Keratinocyte (primary cell): ENCODE measurements at regions not wholly inside any gene's neighbourhood (a gene's known extent, or its start where the extent isn't known, plus 50 kb on each side); places are given as distances from the start of the nearest gene placed in this dataset.

Source experiments
- DNase-seq: peaks from one replicate; pipeline ENCODE4 v3.0.0-alpha.2; 2011; ENCODE audit warnings: low read depth, missing footprints, low spot score
- FAIRE-seq: peaks from 2 replicates; lab custom pipeline; 2011; peaks lifted over from hg19 to GRCh38; lab: Jason Lieb, UNC
- H2AFZ ChIP-seq: 2 replicates; pipeline ENCODE4 v1.6.0; 2012; ENCODE audit warnings: low read length, control low read depth, inconsistent platforms; ENCODE audit not compliant: control insufficient read depth
- H3K27ac ChIP-seq: 2 replicates; pipeline ENCODE4 v1.5.1; 2011; ENCODE audit warnings: low read length; ENCODE audit not compliant: control insufficient read depth, insufficient read depth
- H3K27me3 ChIP-seq: 3 replicates; pipeline ENCODE4 v1.6.0; 2011; ENCODE audit warnings: low read length; ENCODE audit not compliant: control insufficient read depth, insufficient read depth; ENCODE audit errors: extremely low read depth
- H3K36me3 ChIP-seq, 2 experiments: 2 replicates in 1 of 2; 3 replicates in 1 of 2; pipeline ENCODE4 v1.5.1; 2011; ENCODE audit warnings: low read length in 2 of 2, mild to moderate bottlenecking in 1 of 2; ENCODE audit not compliant: control insufficient read depth in 2 of 2, insufficient read depth in 2 of 2; ENCODE audit errors: extremely low read depth in 1 of 2
- H3K4me1 ChIP-seq: 3 replicates; pipeline ENCODE4 v1.5.1; 2011; ENCODE audit warnings: low read length; ENCODE audit not compliant: control insufficient read depth, insufficient read depth; ENCODE audit errors: extremely low read depth
- H3K4me2 ChIP-seq: 3 replicates; pipeline ENCODE4 v1.6.0; 2011; ENCODE audit warnings: low read depth, low read length; ENCODE audit not compliant: control insufficient read depth, insufficient read depth; ENCODE audit errors: extremely low read depth
- H3K4me3 ChIP-seq, 3 experiments: fragments of 200-600 bp in 1 of 3; sonication (generic) in 1 of 3; 2 replicates in 2 of 3; 3 replicates in 1 of 3; pipeline ENCODE4 v1.5.1; 2011 to 2016; ENCODE audit warnings: low read length in 3 of 3, mild to moderate bottlenecking in 3 of 3, control low read depth in 2 of 3, inconsistent platforms in 1 of 3, low read depth in 1 of 3, mixed read lengths in 1 of 3, mixed run types in 1 of 3, moderate library complexity in 1 of 3; ENCODE audit not compliant: control insufficient read depth in 2 of 3, insufficient read depth in 2 of 3; ENCODE audit errors: extremely low read depth in 1 of 3
- H3K79me2 ChIP-seq: 2 replicates; pipeline ENCODE4 v1.6.0; 2012; ENCODE audit warnings: low read length; ENCODE audit not compliant: control insufficient read depth, insufficient read depth
- H3K9ac ChIP-seq: 3 replicates; pipeline ENCODE4 v1.6.0; 2011; ENCODE audit warnings: low read length; ENCODE audit not compliant: control insufficient read depth, insufficient read depth; ENCODE audit errors: extremely low read depth
- H3K9me1 ChIP-seq: 3 replicates; pipeline ENCODE4 v1.6.0; 2011; ENCODE audit warnings: low read length; ENCODE audit not compliant: control insufficient read depth, insufficient read depth; ENCODE audit errors: extremely low read depth
- H3K9me3 ChIP-seq: 2 replicates; pipeline ENCODE4 v1.5.1; 2012; ENCODE audit warnings: low read depth, low read length; ENCODE audit not compliant: control insufficient read depth
- H4K20me1 ChIP-seq: 3 replicates; pipeline ENCODE4 v1.6.0; 2011; ENCODE audit warnings: low read length; ENCODE audit not compliant: control insufficient read depth, insufficient read depth; ENCODE audit errors: extremely low read depth
- EZH2 ChIP-seq: IDR thresholded peaks from one replicate; pipeline ENCODE4 v1.6.1; 2012; ENCODE audit warnings: inconsistent platforms, mild to moderate bottlenecking, low read length, moderate library complexity
- dilution Hi-C: fragments of 300-500 bp; cut with MboI; formaldehyde crosslinking; loops from one replicate; pipeline ENCODE4 v1.7.0; 2020; ENCODE audit warnings: low sequenced_read_pairs; ENCODE audit not compliant: extremely low pct_ligation_motif_present
- TF ChIP-seq, protein P1 (sequence below), 3 experiments: IDR thresholded peaks in 1 of 3; conservative IDR thresholded peaks in 1 of 3; optimal IDR thresholded peaks in 1 of 3; 2 replicates in 2 of 3; 3 replicates in 1 of 3; pipeline versions ENCODE3 to v1.5.1; 2011; ENCODE audit warnings: low read length in 3 of 3, mild to moderate bottlenecking in 3 of 3, moderate library complexity in 2 of 3, control low read depth in 1 of 3, inconsistent platforms in 1 of 3; ENCODE audit not compliant: insufficient read depth in 2 of 3; ENCODE audit errors: extremely low read depth in 1 of 3

DNA sequence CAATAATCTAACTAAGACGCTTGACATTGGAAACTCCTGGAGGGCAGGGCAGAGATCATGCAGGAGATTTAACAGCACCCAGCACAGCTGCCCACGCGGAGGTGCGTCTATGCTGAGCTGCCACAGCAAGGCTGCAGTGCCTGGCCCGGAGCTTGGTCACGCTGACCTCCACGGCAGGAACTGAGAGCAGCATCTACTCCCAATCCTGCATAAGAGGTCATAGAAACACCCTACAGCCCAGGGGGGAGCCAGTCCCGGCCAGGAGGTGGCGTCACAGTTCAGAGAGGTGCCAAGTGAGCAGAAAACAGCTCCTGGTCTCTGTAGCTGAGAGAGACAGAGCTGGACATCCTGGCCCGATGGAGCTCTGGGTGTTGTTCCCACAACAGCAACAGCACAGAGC, 121.1 kb upstream of the TMEM45B start:
- Histone ChIP-seq H3K36me3 (no peaks in the 10 kb centered on the region), H3K27me3 (peaks cover 3% of the 10 kb centered on the region), H3K4me2 (no peak overlapping the region), H3K4me3 (no peak overlapping the region), H4K20me1 (no peaks in the 10 kb centered on the region), H3K9me3 (no peaks in the 10 kb centered on the region), H3K4me1 (no peaks in the 10 kb centered on the region), H3K9ac (no peak overlapping the region), H3K79me2 (no peaks in the 10 kb centered on the region), H3K9me1 (no peaks in the 10 kb centered on the region), H3K27ac (no peak overlapping the region), H2AFZ (no peak overlapping the region)
- dilution Hi-C loops: no loop called here
- DNase-seq (no peak), FAIRE-seq (no peak)
- no peak for TF ChIP-seq EZH2
- TF ChIP-seq, protein P1, sequence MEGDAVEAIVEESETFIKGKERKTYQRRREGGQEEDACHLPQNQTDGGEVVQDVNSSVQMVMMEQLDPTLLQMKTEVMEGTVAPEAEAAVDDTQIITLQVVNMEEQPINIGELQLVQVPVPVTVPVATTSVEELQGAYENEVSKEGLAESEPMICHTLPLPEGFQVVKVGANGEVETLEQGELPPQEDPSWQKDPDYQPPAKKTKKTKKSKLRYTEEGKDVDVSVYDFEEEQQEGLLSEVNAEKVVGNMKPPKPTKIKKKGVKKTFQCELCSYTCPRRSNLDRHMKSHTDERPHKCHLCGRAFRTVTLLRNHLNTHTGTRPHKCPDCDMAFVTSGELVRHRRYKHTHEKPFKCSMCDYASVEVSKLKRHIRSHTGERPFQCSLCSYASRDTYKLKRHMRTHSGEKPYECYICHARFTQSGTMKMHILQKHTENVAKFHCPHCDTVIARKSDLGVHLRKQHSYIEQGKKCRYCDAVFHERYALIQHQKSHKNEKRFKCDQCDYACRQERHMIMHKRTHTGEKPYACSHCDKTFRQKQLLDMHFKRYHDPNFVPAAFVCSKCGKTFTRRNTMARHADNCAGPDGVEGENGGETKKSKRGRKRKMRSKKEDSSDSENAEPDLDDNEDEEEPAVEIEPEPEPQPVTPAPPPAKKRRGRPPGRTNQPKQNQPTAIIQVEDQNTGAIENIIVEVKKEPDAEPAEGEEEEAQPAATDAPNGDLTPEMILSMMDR (optimal IDR thresholded peaks at IDR 0.05 in 1 of 3, IDR thresholded peaks at IDR 0.05 in 1 of 3, conservative IDR thresholded peaks at IDR 0.05 in 1 of 3; ENCODE audit: extremely low read depth in 1 of 3, insufficient read depth in 2 of 3, low read length in 3 of 3): peak; percentile 23 to 52 (median 39)

DNA sequence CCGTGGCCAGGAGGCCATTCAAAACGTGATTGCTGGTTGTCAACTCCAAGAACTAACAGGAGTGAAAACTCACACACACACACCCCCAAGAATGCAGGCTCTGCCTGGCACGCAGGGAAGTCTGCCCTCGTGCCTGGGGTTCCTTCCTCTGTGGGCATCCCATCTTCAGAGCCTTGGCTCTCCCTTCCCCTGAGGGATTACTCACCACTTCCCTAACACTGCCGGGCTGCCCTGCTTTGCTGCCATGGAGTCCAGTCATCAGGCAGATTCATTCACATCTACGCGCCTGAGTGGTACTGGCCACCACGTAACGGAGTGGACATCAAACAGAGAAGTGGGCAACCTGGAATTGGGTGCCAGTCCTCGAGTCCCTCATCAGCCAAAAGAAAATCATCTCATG, 120.7 kb upstream of the TMEM45B start:
- Histone ChIP-seq H3K4me1 (no peaks in the 10 kb centered on the region), H4K20me1 (no peaks in the 10 kb centered on the region), H3K9me1 (no peaks in the 10 kb centered on the region), H3K36me3 (no peaks in the 10 kb centered on the region), H3K27me3 (peaks cover 3% of the 10 kb centered on the region), H2AFZ (no peak overlapping the region), H3K79me2 (no peaks in the 10 kb centered on the region), H3K9me3 (no peaks in the 10 kb centered on the region), H3K4me3 (no peak overlapping the region), H3K9ac (no peak overlapping the region), H3K27ac (no peak overlapping the region), H3K4me2 (no peak overlapping the region)
- TF ChIP-seq EZH2: no peak
- TF ChIP-seq, protein P1 (optimal IDR thresholded peaks at IDR 0.05 in 1 of 3, IDR thresholded peaks at IDR 0.05 in 1 of 3, conservative IDR thresholded peaks at IDR 0.05 in 1 of 3; ENCODE audit: extremely low read depth in 1 of 3, insufficient read depth in 2 of 3, low read length in 3 of 3): peak in 1 of 3 experiments; percentile 1
- no peak for FAIRE-seq
- no peak for DNase-seq
- dilution Hi-C loops: no loop called here
